ENCODE measurements at regions not wholly inside any gene's neighbourhood (a gene's known extent, or its start where the extent isn't known, plus 50 kb on each side); places are given as distances from the start of the nearest gene placed in this dataset.

GRCh38 chr5:155834271-155834975 is 492.5 kb upstream of the SGCD start:
- no peaks in the 10 kb centered on the region for H3K27me3 ChIP-seq (ENCODE audit: insufficient read depth, low read length)
- H3K27ac ChIP-seq (ENCODE audit: low read length), result no peak overlapping the region
- no peaks in the 10 kb centered on the region for H3K4me1 ChIP-seq (ENCODE audit: insufficient read depth, low read length)
- H3K9ac ChIP-seq (ENCODE audit: low read depth, low read length), result no peak overlapping the region
- no peak overlapping the region for H3K4me3 ChIP-seq (ENCODE audit: low read length)
- H3K9me3 ChIP-seq (ENCODE audit: insufficient read depth, low read depth, low read length), result no peaks in the 10 kb centered on the region
- H3K36me3 ChIP-seq (ENCODE audit: insufficient read depth, low read depth, low read length), result no peaks in the 10 kb centered on the region

- H3K27ac ChIP-seq (ENCODE audit: low read length), result no peak overlapping the region
Measured at GRCh38 chr5:155836089-155836803, 490.7 kb upstream of the SGCD start.

GRCh38 chr5:155838394-155838793 is 488.6 kb upstream of the SGCD start:
- Histone ChIP-seq H3K4me3 (ENCODE audit: low read length) (no peak overlapping the region), H3K9ac (ENCODE audit: low read depth, low read length) (no peak overlapping the region), H3K36me3 (ENCODE audit: insufficient read depth, low read depth, low read length) (no peaks in the 10 kb centered on the region), H3K27ac (ENCODE audit: low read length) (no peak overlapping the region), H3K27me3 (ENCODE audit: insufficient read depth, low read length) (no peaks in the 10 kb centered on the region), H3K9me3 (ENCODE audit: insufficient read depth, low read depth, low read length) (no peaks in the 10 kb centered on the region), H3K4me1 (ENCODE audit: insufficient read depth, low read length) (no peaks in the 10 kb centered on the region)

More at GRCh38 chr5:155836089-155836803, 490.7 kb upstream of the SGCD start:
- no peaks in the 10 kb centered on the region for H3K27me3 ChIP-seq (ENCODE audit: insufficient read depth, low read length)
- H3K9me3 ChIP-seq (ENCODE audit: insufficient read depth, low read depth, low read length), result no peaks in the 10 kb centered on the region
- no peaks in the 10 kb centered on the region for H3K36me3 ChIP-seq (ENCODE audit: insufficient read depth, low read depth, low read length)
- H3K4me3 ChIP-seq (ENCODE audit: low read length), result no peak overlapping the region
- no peak overlapping the region for H3K9ac ChIP-seq (ENCODE audit: low read depth, low read length)
- no peaks in the 10 kb centered on the region for H3K4me1 ChIP-seq (ENCODE audit: insufficient read depth, low read length)

- Histone ChIP-seq H3K27ac (ENCODE audit: low read length) (no peak overlapping the region), H3K4me1 (ENCODE audit: insufficient read depth, low read length) (no peaks in the 10 kb centered on the region), H3K36me3 (ENCODE audit: insufficient read depth, low read depth, low read length) (no peaks in the 10 kb centered on the region), H3K27me3 (ENCODE audit: insufficient read depth, low read length) (no peaks in the 10 kb centered on the region), H3K4me3 (ENCODE audit: low read length) (no peak overlapping the region), H3K9me3 (ENCODE audit: insufficient read depth, low read depth, low read length) (no peaks in the 10 kb centered on the region), H3K9ac (ENCODE audit: low read depth, low read length) (no peak overlapping the region)
Measured at GRCh38 chr5:155839251-155840037, 487.5 kb upstream of the SGCD start.

- H3K36me3 ChIP-seq (ENCODE audit: insufficient read depth, low read depth, low read length), result no peaks in the 10 kb centered on the region
- H3K27ac ChIP-seq (ENCODE audit: low read length), result no peak overlapping the region
- H3K27me3 ChIP-seq (ENCODE audit: insufficient read depth, low read length), result no peaks in the 10 kb centered on the region
- H3K9ac ChIP-seq (ENCODE audit: low read depth, low read length), result no peak overlapping the region
- H3K4me1 ChIP-seq (ENCODE audit: insufficient read depth, low read length), result no peaks in the 10 kb centered on the region
- no peak overlapping the region for H3K4me3 ChIP-seq (ENCODE audit: low read length)
- no peaks in the 10 kb centered on the region for H3K9me3 ChIP-seq (ENCODE audit: insufficient read depth, low read depth, low read length)
Measured at GRCh38 chr5:155844542-155844941, 482.4 kb upstream of the SGCD start.

GRCh38 chr5:155850370-155850769 is 476.6 kb upstream of the SGCD start:
- Histone ChIP-seq H3K4me1 (ENCODE audit: insufficient read depth, low read length) (no peaks in the 10 kb centered on the region), H3K4me3 (ENCODE audit: low read length) (no peak overlapping the region), H3K36me3 (ENCODE audit: insufficient read depth, low read depth, low read length) (no peaks in the 10 kb centered on the region), H3K27ac (ENCODE audit: low read length) (no peak overlapping the region), H3K27me3 (ENCODE audit: insufficient read depth, low read length) (no peaks in the 10 kb centered on the region), H3K9ac (ENCODE audit: low read depth, low read length) (no peak overlapping the region), H3K9me3 (ENCODE audit: insufficient read depth, low read depth, low read length) (no peaks in the 10 kb centered on the region)

GRCh38 chr5:155866971-155867370 is 460.0 kb upstream of the SGCD start:
- H3K36me3 ChIP-seq (ENCODE audit: insufficient read depth, low read depth, low read length), result no peaks in the 10 kb centered on the region
- H3K4me1 ChIP-seq (ENCODE audit: insufficient read depth, low read length), result no peaks in the 10 kb centered on the region
- H3K9ac ChIP-seq (ENCODE audit: low read depth, low read length), result no peak overlapping the region
- H3K27me3 ChIP-seq (ENCODE audit: insufficient read depth, low read length), result no peaks in the 10 kb centered on the region
- no peak overlapping the region for H3K27ac ChIP-seq (ENCODE audit: low read length)
- no peaks in the 10 kb centered on the region for H3K9me3 ChIP-seq (ENCODE audit: insufficient read depth, low read depth, low read length)
- no peak overlapping the region for H3K4me3 ChIP-seq (ENCODE audit: low read length)

- Histone ChIP-seq H3K9me3 (ENCODE audit: insufficient read depth, low read depth, low read length) (no peaks in the 10 kb centered on the region), H3K36me3 (ENCODE audit: insufficient read depth, low read depth, low read length) (no peaks in the 10 kb centered on the region), H3K4me3 (ENCODE audit: low read length) (no peak overlapping the region), H3K9ac (ENCODE audit: low read depth, low read length) (no peak overlapping the region), H3K4me1 (ENCODE audit: insufficient read depth, low read length) (no peaks in the 10 kb centered on the region), H3K27me3 (ENCODE audit: insufficient read depth, low read length) (no peaks in the 10 kb centered on the region), H3K27ac (ENCODE audit: low read length) (no peak overlapping the region)
Measured at GRCh38 chr5:155867522-155868088, 459.4 kb upstream of the SGCD start.

- H3K4me1 ChIP-seq (ENCODE audit: insufficient read depth, low read length), result no peaks in the 10 kb centered on the region
- no peaks in the 10 kb centered on the region for H3K9me3 ChIP-seq (ENCODE audit: insufficient read depth, low read depth, low read length)
- no peak overlapping the region for H3K27ac ChIP-seq (ENCODE audit: low read length)
- H3K27me3 ChIP-seq (ENCODE audit: insufficient read depth, low read length), result no peaks in the 10 kb centered on the region
- H3K36me3 ChIP-seq (ENCODE audit: insufficient read depth, low read depth, low read length), result no peaks in the 10 kb centered on the region
- no peak overlapping the region for H3K4me3 ChIP-seq (ENCODE audit: low read length)
- no peak overlapping the region for H3K9ac ChIP-seq (ENCODE audit: low read depth, low read length)
Measured at GRCh38 chr5:155870636-155871035, 456.3 kb upstream of the SGCD start.

- H3K36me3 ChIP-seq (ENCODE audit: insufficient read depth, low read depth, low read length), result no peaks in the 10 kb centered on the region
Measured at GRCh38 chr5:155871623-155872022, 455.3 kb upstream of the SGCD start.

GRCh38 chr5:155872629-155873220 is 454.2 kb upstream of the SGCD start:
- H3K9ac ChIP-seq (ENCODE audit: low read depth, low read length), result no peak overlapping the region

More at GRCh38 chr5:155871623-155872022, 455.3 kb upstream of the SGCD start:
- Histone ChIP-seq H3K9me3 (ENCODE audit: insufficient read depth, low read depth, low read length) (no peaks in the 10 kb centered on the region), H3K4me1 (ENCODE audit: insufficient read depth, low read length) (no peaks in the 10 kb centered on the region), H3K9ac (ENCODE audit: low read depth, low read length) (no peak overlapping the region), H3K4me3 (ENCODE audit: low read length) (no peak overlapping the region), H3K27ac (ENCODE audit: low read length) (no peak overlapping the region), H3K27me3 (ENCODE audit: insufficient read depth, low read length) (no peaks in the 10 kb centered on the region)

More at GRCh38 chr5:155872629-155873220, 454.2 kb upstream of the SGCD start:
- Histone ChIP-seq H3K9me3 (ENCODE audit: insufficient read depth, low read depth, low read length) (no peaks in the 10 kb centered on the region), H3K36me3 (ENCODE audit: insufficient read depth, low read depth, low read length) (no peaks in the 10 kb centered on the region), H3K4me3 (ENCODE audit: low read length) (no peak overlapping the region), H3K27ac (ENCODE audit: low read length) (no peak overlapping the region), H3K4me1 (ENCODE audit: insufficient read depth, low read length) (no peaks in the 10 kb centered on the region), H3K27me3 (ENCODE audit: insufficient read depth, low read length) (no peaks in the 10 kb centered on the region)
